Panc1 (cell line): ENCODE measurements at regions not wholly inside any gene's neighbourhood (a gene's known extent, or its start where the extent isn't known, plus 50 kb on each side); places are given as distances from the start of the nearest gene placed in this dataset.

Experiments
- ATAC-seq: fragments of 200-7000 bp; cut with Tn5 transposase; 2 replicates; pipeline ENCODE4 v1.9.1; 2020; ENCODE audit warnings: mild to moderate bottlenecking, moderate library complexity
- BruUV-seq: library from RNA; stranded (reverse); fragments of 400-500 nt; replicated peaks from 2 replicates; lab custom pipeline; 2021; lab: Mats Ljungman, UMichigan
- CTCF ChIA-PET: fragments of 300-600 bp; sonication (Branson Sonifier 250); formaldehyde crosslinking; loops from one replicate; lab custom pipeline; 2022; ENCODE audit warnings: antibody characterized with exemption; lab: Charles Lee
- POLR2A ChIA-PET: fragments of 300-600 bp; sonication (Branson Sonifier 250); formaldehyde crosslinking; loops from one replicate; lab custom pipeline; 2022; ENCODE audit warnings: antibody characterized with exemption; lab: Charles Lee
- DNase-seq: peaks from one replicate; pipeline ENCODE4 v3.0.0-alpha.2; 2010; ENCODE audit warnings: low read depth, low spot score
- H3K27ac ChIP-seq: 2 replicates; pipeline ENCODE4 v1.5.1; 2011; ENCODE audit warnings: mild to moderate bottlenecking, low read length, inconsistent platforms
- H3K27me3 ChIP-seq: fragments of 200-500 bp; sonication (Bioruptor generic); 2 replicates; pipeline ENCODE4 v1.6.0; 2014; ENCODE audit warnings: low read length, inconsistent platforms; ENCODE audit not compliant: control insufficient read depth, insufficient read depth
- H3K36me3 ChIP-seq: fragments of 200-500 bp; sonication (Bioruptor generic); 2 replicates; pipeline ENCODE4 v1.5.1; 2014; ENCODE audit warnings: inconsistent platforms, mild to moderate bottlenecking, low read length, moderate library complexity; ENCODE audit not compliant: control insufficient read depth, insufficient read depth
- H3K4me1 ChIP-seq: 2 replicates; pipeline ENCODE4 v1.5.1; 2011; ENCODE audit warnings: inconsistent platforms, mild to moderate bottlenecking, low read length, moderate library complexity; ENCODE audit not compliant: control insufficient read depth, insufficient read depth
- H3K4me3 ChIP-seq, 2 experiments: 2 replicates each; pipeline ENCODE4 v1.5.1; 2011 to 2012; ENCODE audit warnings: low read depth in 2 of 2, low read length in 2 of 2, mild to moderate bottlenecking in 2 of 2, inconsistent platforms in 1 of 2, moderate library complexity in 1 of 2
- H3K9me3 ChIP-seq: fragments of 200-500 bp; sonication (Bioruptor generic); 2 replicates; pipeline ENCODE4 v1.5.1; 2014; ENCODE audit warnings: low read depth, mild to moderate bottlenecking, inconsistent platforms, low read length, moderate library complexity; ENCODE audit not compliant: control insufficient read depth, insufficient read depth
- CTCF ChIP-seq: fragments of 450-650 bp; IDR thresholded peaks from 2 replicates; pipeline ENCODE4 v1.5.1; 2017; ENCODE audit warnings: mild to moderate bottlenecking
- POLR2AphosphoS5 ChIP-seq: IDR thresholded peaks from 2 replicates; pipeline ENCODE4 v1.6.1; 2012; ENCODE audit warnings: mild to moderate bottlenecking, low read depth, low read length, moderate library complexity
- REST ChIP-seq, 2 experiments: IDR thresholded peaks; 2 replicates each; pipeline ENCODE4 v1.6.1; 2011 to 2012; ENCODE audit warnings: low read depth in 2 of 2, control low read depth in 1 of 2, low read length in 1 of 2, mild to moderate bottlenecking in 1 of 2, moderate library complexity in 1 of 2; ENCODE audit not compliant: insufficient read depth in 1 of 2
- SIN3A ChIP-seq: IDR thresholded peaks from 2 replicates; pipeline ENCODE4 v1.6.1; 2012; ENCODE audit warnings: low read depth, mild to moderate bottlenecking, low read length, moderate library complexity, borderline replicate concordance; ENCODE audit not compliant: insufficient read depth
- TCF7L2 ChIP-seq: IDR thresholded peaks from 2 replicates; pipeline ENCODE4 v1.6.1; 2011; ENCODE audit warnings: mild to moderate bottlenecking, low read depth, low read length, inconsistent platforms
- in situ Hi-C: cut with HindIII; loops from 2 replicates; pipeline ENCODE4 v1.10.0; 2016; ENCODE audit warnings: low sequenced_read_pairs, low pct_unique_long_range_greater_than_20kb
- intact Hi-C: fragments of 100-400 bp; cut with micrococcal nuclease; formaldehyde crosslinking; loops from one replicate; pipeline ENCODE4 v1.10.0; 2022; ENCODE audit not compliant: unreplicated experiment

- H3K9me3 ChIP-seq: no peaks in the 10 kb centered on the region
- intact Hi-C loops: no loop called here
- no peak for ATAC-seq
- CTCF ChIA-PET: no interaction called here
- no peaks in the 10 kb centered on the region for H3K36me3 ChIP-seq
- in situ Hi-C loops: no loop called here
- no peak for TF ChIP-seq POLR2AphosphoS5
- no peak for TF ChIP-seq TCF7L2
- no peak for TF ChIP-seq SIN3A
- DNase-seq: no peak
- POLR2A ChIA-PET: no interaction called here
- H3K4me1 ChIP-seq: no peaks in the 10 kb centered on the region
- no peak overlapping the region for H3K4me3 ChIP-seq
- peaks cover 6% of the 10 kb centered on the region; the same call in 1 of the 2 replicates for H3K27me3 ChIP-seq
- H3K27ac ChIP-seq: no peak overlapping the region
- BruUV-seq: no TSS peak
Measured at GRCh38 chr5:6311568-6312501, 66.5 kb downstream of the MED10 start.

- peaks cover 6% of the 10 kb centered on the region; the same call in 1 of the 2 replicates for H3K27me3 ChIP-seq
- CTCF ChIA-PET: no interaction called here
- DNase-seq (no peak), ATAC-seq (no peak)
- BruUV-seq: no TSS peak
- no peak overlapping the region for H3K27ac ChIP-seq
- no peak overlapping the region for H3K4me3 ChIP-seq
- intact Hi-C loops (no loop called here), in situ Hi-C loops (no loop called here)
- no peaks in the 10 kb centered on the region for H3K4me1 ChIP-seq
- POLR2A ChIA-PET: no interaction called here
- H3K36me3 ChIP-seq: no peaks in the 10 kb centered on the region
- H3K9me3 ChIP-seq: no peaks in the 10 kb centered on the region
- TF ChIP-seq POLR2AphosphoS5: no peak
- TF ChIP-seq CTCF: no peak
- TF ChIP-seq TCF7L2: no peak
- TF ChIP-seq SIN3A: no peak
- no peak for TF ChIP-seq REST (IDR thresholded peaks at IDR 0.05; ENCODE audit: insufficient read depth in 1 of 2, low read depth in 2 of 2, low read length in 1 of 2)
Measured at GRCh38 chr5:6309949-6310348, 68.4 kb downstream of the MED10 start.
